NAMALWA (cell line): ENCODE measurements at regions not wholly inside any gene's neighbourhood (a gene's known extent, or its start where the extent isn't known, plus 50 kb on each side); places are given as distances from the start of the nearest gene placed in this dataset.
"Not testable (repeated sequence)": the region's sequence is repeated elsewhere in the genome, so short reads cannot be mapped to it uniquely, and the experiment has no call there.

Source experiments
- DNase-seq: peaks from one replicate; pipeline ENCODE4 v3.0.0-alpha.2; 2015; ENCODE audit warnings: low spot score

- no peak for DNase-seq
Observed at GRCh38 chrX:25442499-25442898, 426.7 kb upstream of the ARX start.

- DNase-seq, result no peak
Observed at GRCh38 chrX:25433307-25433706, 417.5 kb upstream of the ARX start.

- no peak for DNase-seq
Observed at GRCh38 chrX:25432396-25432795, 416.6 kb upstream of the ARX start.

- DNase-seq, result peak; percentile 5
Observed at GRCh38 chrX:25427873-25428555, 412.2 kb upstream of the ARX start.

- not testable (repeated sequence) for DNase-seq
Observed at GRCh38 chrX:25404163-25404562, 388.4 kb upstream of the ARX start.

GRCh38 chrX:25389266-25389665 is 373.5 kb upstream of the ARX start:
- DNase-seq, result no peak

GRCh38 chrX:25383196-25383595 is 367.4 kb upstream of the ARX start:
- DNase-seq, result no peak

GRCh38 chrX:25356456-25356855 is 340.7 kb upstream of the ARX start:
- no peak for DNase-seq

GRCh38 chrX:25344161-25344936 is 328.6 kb upstream of the ARX start:
- no peak for DNase-seq

- peak; percentile 1 for DNase-seq
Observed at GRCh38 chrX:25343060-25343459, 327.3 kb upstream of the ARX start.

- no peak for DNase-seq
Observed at GRCh38 chrX:25337841-25338240, 322.1 kb upstream of the ARX start.

GRCh38 chrX:25300994-25301393 is 285.2 kb upstream of the ARX start:
- DNase-seq, result no peak

GRCh38 chrX:25296850-25297249 is 281.1 kb upstream of the ARX start:
- no peak for DNase-seq

GRCh38 chrX:25295466-25295865 is 279.7 kb upstream of the ARX start:
- no peak for DNase-seq

- no peak for DNase-seq
Observed at GRCh38 chrX:25290132-25290531, 274.4 kb upstream of the ARX start.

- no peak for DNase-seq
Observed at GRCh38 chrX:25288676-25289075, 272.9 kb upstream of the ARX start.

GRCh38 chrX:25287521-25287920 is 271.8 kb upstream of the ARX start:
- no peak for DNase-seq

GRCh38 chrX:25285598-25285997 is 269.8 kb upstream of the ARX start:
- DNase-seq, result no peak

- DNase-seq, result no peak
Observed at GRCh38 chrX:25279510-25279909, 263.7 kb upstream of the ARX start.

- DNase-seq, result no peak
Observed at GRCh38 chrX:25278341-25278740, 262.6 kb upstream of the ARX start.

GRCh38 chrX:25277574-25277973 is 261.8 kb upstream of the ARX start:
- no peak for DNase-seq

GRCh38 chrX:25275159-25275558 is 259.4 kb upstream of the ARX start:
- peak; percentile 5 for DNase-seq

GRCh38 chrX:25241461-25241860 is 225.7 kb upstream of the ARX start:
- no peak for DNase-seq

- no peak for DNase-seq
Observed at GRCh38 chrX:25226151-25226550, 210.4 kb upstream of the ARX start.
